K562 (cell line): ENCODE measurements at regions not wholly inside any gene's neighbourhood (a gene's known extent, or its start where the extent isn't known, plus 50 kb on each side); places are given as distances from the start of the nearest gene placed in this dataset.

Source experiments
- ATAC-seq: fragments of 200-7000 bp; cut with Tn5 transposase; 3 replicates; pipeline ENCODE4 v1.9.1; 2020; ENCODE audit warnings: moderate library complexity
- BruUV-seq: library from RNA; stranded (reverse); fragments of 400-500 nt; replicated peaks from 2 replicates; lab custom pipeline; 2021; lab: Mats Ljungman, UMichigan
- CTCF ChIA-PET: fragments of 300-600 bp; formaldehyde crosslinking; extraction: SDS; loops from one replicate; lab custom pipeline; 2021; ENCODE audit warnings: low intra/inter-chr PET ratio; lab: Yijun Ruan, JAX
- POLR2A ChIA-PET: fragments of 300-600, 350-650 bp; sonication (Branson Sonifier 250); formaldehyde crosslinking; extraction: SDS; loops from one replicate; lab custom pipeline; 2021; ENCODE audit warnings: antibody characterized with exemption, inconsistent platforms; lab: Yijun Ruan, JAX
- DNase-seq, 4 experiments: peaks; one replicate each; pipeline versions ENCODE4 v3.0.0 to v3.0.0-alpha.2; 2011 to 2018; ENCODE audit warnings: low spot score in 3 of 4, mixed read lengths in 3 of 4; ENCODE audit errors: extremely low read depth in 1 of 4
- FAIRE-seq: peaks from 2 replicates; lab custom pipeline; 2011; peaks lifted over from hg19 to GRCh38; lab: Jason Lieb, UNC
- H2AFZ ChIP-seq: 2 replicates; pipeline ENCODE4 v1.6.0; 2011; ENCODE audit warnings: low read depth, low read length, control low read depth, inconsistent platforms
- H3K27ac ChIP-seq: fragments of 200-600 bp; 3 replicates; pipeline ENCODE4 v1.8.0; 2011; ENCODE audit warnings: low read depth, mild to moderate bottlenecking, control low read depth, inconsistent platforms, low read length, moderate library complexity, mixed read lengths; ENCODE audit errors: extremely low read depth
- H3K27me3 ChIP-seq, 2 experiments: fragments of 300-600 bp in 1 of 2; 2 replicates in 1 of 2; 3 replicates in 1 of 2; pipeline versions ENCODE4 v1.6.0 to v1.8.0; 2011; ENCODE audit warnings: inconsistent platforms in 2 of 2, low read length in 2 of 2, mild to moderate bottlenecking in 1 of 2, mixed read lengths in 1 of 2, moderate library complexity in 1 of 2; ENCODE audit not compliant: control insufficient read depth in 2 of 2, insufficient read depth in 2 of 2
- H3K36me3 ChIP-seq: fragments of 300-600 bp; 3 replicates; pipeline ENCODE4 v1.8.0; 2011; ENCODE audit warnings: mild to moderate bottlenecking, low read length, inconsistent platforms; ENCODE audit not compliant: control insufficient read depth, insufficient read depth
- H3K4me1 ChIP-seq, 2 experiments: fragments of 200-600 bp in 1 of 2; replicated peaks in 1 of 2; 2 replicates in 1 of 2; 3 replicates in 1 of 2; pipeline versions ENCODE4 v1.5.1 to v1.8.0; 2011; ENCODE audit warnings: inconsistent platforms in 2 of 2, low read length in 2 of 2, mild to moderate bottlenecking in 1 of 2, mixed read lengths in 1 of 2, moderate library complexity in 1 of 2; ENCODE audit not compliant: control insufficient read depth in 2 of 2, insufficient read depth in 2 of 2
- H3K4me2 ChIP-seq: 2 replicates; pipeline ENCODE4 v1.6.1; 2011; ENCODE audit warnings: low read length, control low read depth, inconsistent platforms, mixed read lengths; ENCODE audit not compliant: insufficient read depth
- H3K4me3 ChIP-seq: fragments of 200-600 bp; sonication (generic), shearing (Covaris generic); 2 replicates; pipeline ENCODE4 v1.5.1; 2016; ENCODE audit warnings: control low read depth, inconsistent platforms
- H3K79me2 ChIP-seq: fragments of 200-600 bp; 3 replicates; pipeline ENCODE4 v1.8.0; 2011; ENCODE audit warnings: low read length, inconsistent platforms; ENCODE audit not compliant: control insufficient read depth, insufficient read depth
- H3K9ac ChIP-seq, 2 experiments: 2 replicates each; pipeline versions ENCODE4 v1.6.0 to v1.6.1; 2011; ENCODE audit warnings: low read depth in 2 of 2, low read length in 2 of 2, control low read depth in 1 of 2, inconsistent platforms in 1 of 2, mild to moderate bottlenecking in 1 of 2, mixed read lengths in 1 of 2; ENCODE audit not compliant: insufficient read depth in 1 of 2
- H3K9me1 ChIP-seq: one replicate; pipeline ENCODE4 v1.6.0; 2011; ENCODE audit warnings: inconsistent platforms, mild to moderate bottlenecking, low read length, moderate library complexity; ENCODE audit not compliant: control insufficient read depth, insufficient read depth
- H3K9me3 ChIP-seq: replicated peaks from 2 replicates; pipeline ENCODE4 v1.5.1; 2011; ENCODE audit warnings: low read depth, low read length, inconsistent platforms; ENCODE audit not compliant: control insufficient read depth, insufficient read depth
- H4K20me1 ChIP-seq: replicated peaks from 2 replicates; pipeline ENCODE4 v1.6.1; 2011; ENCODE audit warnings: low read length, inconsistent platforms, mixed read lengths; ENCODE audit not compliant: control insufficient read depth, insufficient read depth
- ELF1 ChIP-seq: fragments of 200-800 bp; sonication (Bioruptor generic); IDR thresholded peaks from 2 replicates; pipeline ENCODE4 v1.6.1; 2016; ENCODE audit warnings: missing genetic modification characterization, missing compliant biosample characterization
- L3MBTL2 ChIP-seq: fragments of 450-650 bp; IDR thresholded peaks from 2 replicates; pipeline ENCODE4 v1.6.1; 2016; ENCODE audit warnings: mild to moderate bottlenecking, moderate library complexity
- NFXL1 ChIP-seq: fragments of 450-650 bp; formaldehyde crosslinking; IDR thresholded peaks from 2 replicates; pipeline ENCODE4 v1.4.0; 2021; ENCODE audit warnings: mild to moderate bottlenecking
- PCBP1 ChIP-seq: fragments of 200-400 bp; formaldehyde crosslinking; IDR thresholded peaks from 2 replicates; pipeline ENCODE4 v1.6.1; 2018; ENCODE audit warnings: mild to moderate bottlenecking, low read depth, low read length; ENCODE audit not compliant: poor library complexity, severe bottlenecking
- SRSF7 ChIP-seq: fragments of 200-400 bp; formaldehyde crosslinking; optimal IDR thresholded peaks from 2 replicates; pipeline ENCODE3; 2017; ENCODE audit warnings: mild to moderate bottlenecking, low read depth, low read length
- WGBS: fragments of 100-300 bp; shearing (Covaris generic); methylation state at CpG from one replicate; pipeline ENCODE4 v1.1.6; 2016; ENCODE audit warnings: low coverage, mixed read lengths; ENCODE audit not compliant: insufficient coverage; ENCODE audit errors: missing lambda C conversion rate; 5-methylcytosine and 5-hydroxymethylcytosine counted together
- in situ Hi-C: fragments of 300-500 bp; cut with MboI; formaldehyde crosslinking; loops from 4 replicates; pipeline ENCODE4 v1.15.0; 2018; ENCODE audit warnings: inconsistent platforms, mixed read lengths
- intact Hi-C: fragments of 100-400 bp; cut with micrococcal nuclease; formaldehyde crosslinking; loops from 2 replicates; pipeline ENCODE4 v1.14.2; 2022
- TF ChIP-seq, protein P1 (sequence below): fragments of 250-450 bp; sonication (Bioruptor Pico); IDR thresholded peaks from 2 replicates; pipeline ENCODE4 v1.8.0; 2021; ENCODE audit warnings: mild to moderate bottlenecking, moderate library complexity
- TF ChIP-seq, protein P2 (sequence below): fragments of 450-650 bp; formaldehyde crosslinking; conservative IDR thresholded peaks from 2 replicates; pipeline ENCODE4 v1.4.0; 2022; ENCODE audit warnings: mild to moderate bottlenecking, missing genetic modification characterization
- TF ChIP-seq, protein P3 (sequence below): fragments of 250-450 bp; sonication (Bioruptor Pico); IDR thresholded peaks from 2 replicates; pipeline ENCODE4 v1.8.0; 2021; ENCODE audit warnings: moderate library complexity, mild to moderate bottlenecking, inconsistent platforms
- TF ChIP-seq, protein P4 (sequence below): sonication (generic); formaldehyde crosslinking; IDR thresholded peaks from 2 replicates; pipeline ENCODE4 v1.8.1; 2023; ENCODE audit warnings: mild to moderate bottlenecking, missing genetic modification reagents
- TF ChIP-seq, protein P5 (sequence below): fragments of 250-450 bp; sonication (Bioruptor Pico); IDR thresholded peaks from 2 replicates; pipeline ENCODE4 v1.8.0; 2022; ENCODE audit warnings: inconsistent platforms
- TF ChIP-seq, protein P6 (sequence below): conservative IDR thresholded peaks from 2 replicates; pipeline ENCODE4 v1.6.1; 2011; ENCODE audit warnings: low read depth, mild to moderate bottlenecking, low read length; ENCODE audit not compliant: control insufficient read depth

DNA sequence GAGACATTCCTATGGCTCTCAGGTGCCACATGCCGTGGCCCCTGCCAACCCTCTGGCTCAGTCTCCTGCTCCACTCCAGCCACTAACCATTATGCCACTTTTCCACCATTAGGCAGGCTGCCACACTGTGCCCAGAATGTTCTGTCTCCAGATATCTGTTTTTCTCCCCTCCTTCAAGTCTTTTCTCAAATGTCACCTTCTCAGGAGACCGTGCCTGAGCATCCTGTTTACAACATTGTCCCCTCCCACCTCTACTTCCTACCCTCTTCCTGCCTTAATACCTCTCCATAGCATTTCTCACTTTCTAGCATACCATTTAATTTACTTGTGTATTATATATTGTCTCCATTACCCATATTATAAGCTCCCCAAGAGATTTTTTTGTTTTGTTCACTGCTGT is 162.5 kb upstream of the LYZL2 start:
- Histone ChIP-seq H3K9me3 (no peaks in the 10 kb centered on the region), H3K79me2 (no peaks in the 10 kb centered on the region), H3K9me1 (no peaks in the 10 kb centered on the region), H3K27me3 (peaks cover 0 to 17% of the 10 kb centered on the region in 2 experiments; a peak in 2 of 5 replicates), H3K9ac (no peak overlapping the region), H3K27ac (no peak overlapping the region), H3K36me3 (no peaks in the 10 kb centered on the region), H2AFZ (no peak overlapping the region), H4K20me1 (no peaks in the 10 kb centered on the region), H3K4me3 (no peak overlapping the region), H3K4me1 (no peaks in the 10 kb centered on the region), H3K4me2 (no peak overlapping the region)
- FAIRE-seq, result no peak
- in situ Hi-C loops, result no loop called here
- BruUV-seq, result no TSS peak
- ATAC-seq, result no peak
- DNase-seq, result no peak
- intact Hi-C loops, result no loop called here
- ChIA-PET CTCF (no interaction called here), POLR2A (no interaction called here)
- WGBS, result 0% methylated on average over 2 of the region's 2 CpGs
- TF ChIP-seq SRSF7 (no peak), NFXL1 (no peak), PCBP1 (no peak), ELF1 (tag) (no peak), L3MBTL2 (no peak)
- TF ChIP-seq, protein P1, sequence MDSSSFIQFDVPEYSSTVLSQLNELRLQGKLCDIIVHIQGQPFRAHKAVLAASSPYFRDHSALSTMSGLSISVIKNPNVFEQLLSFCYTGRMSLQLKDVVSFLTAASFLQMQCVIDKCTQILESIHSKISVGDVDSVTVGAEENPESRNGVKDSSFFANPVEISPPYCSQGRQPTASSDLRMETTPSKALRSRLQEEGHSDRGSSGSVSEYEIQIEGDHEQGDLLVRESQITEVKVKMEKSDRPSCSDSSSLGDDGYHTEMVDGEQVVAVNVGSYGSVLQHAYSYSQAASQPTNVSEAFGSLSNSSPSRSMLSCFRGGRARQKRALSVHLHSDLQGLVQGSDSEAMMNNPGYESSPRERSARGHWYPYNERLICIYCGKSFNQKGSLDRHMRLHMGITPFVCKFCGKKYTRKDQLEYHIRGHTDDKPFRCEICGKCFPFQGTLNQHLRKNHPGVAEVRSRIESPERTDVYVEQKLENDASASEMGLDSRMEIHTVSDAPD (CRISPR knock-in tag), result no peak
- TF ChIP-seq, protein P2, sequence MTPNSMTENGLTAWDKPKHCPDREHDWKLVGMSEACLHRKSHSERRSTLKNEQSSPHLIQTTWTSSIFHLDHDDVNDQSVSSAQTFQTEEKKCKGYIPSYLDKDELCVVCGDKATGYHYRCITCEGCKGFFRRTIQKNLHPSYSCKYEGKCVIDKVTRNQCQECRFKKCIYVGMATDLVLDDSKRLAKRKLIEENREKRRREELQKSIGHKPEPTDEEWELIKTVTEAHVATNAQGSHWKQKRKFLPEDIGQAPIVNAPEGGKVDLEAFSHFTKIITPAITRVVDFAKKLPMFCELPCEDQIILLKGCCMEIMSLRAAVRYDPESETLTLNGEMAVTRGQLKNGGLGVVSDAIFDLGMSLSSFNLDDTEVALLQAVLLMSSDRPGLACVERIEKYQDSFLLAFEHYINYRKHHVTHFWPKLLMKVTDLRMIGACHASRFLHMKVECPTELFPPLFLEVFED, result no peak
- TF ChIP-seq, protein P3, sequence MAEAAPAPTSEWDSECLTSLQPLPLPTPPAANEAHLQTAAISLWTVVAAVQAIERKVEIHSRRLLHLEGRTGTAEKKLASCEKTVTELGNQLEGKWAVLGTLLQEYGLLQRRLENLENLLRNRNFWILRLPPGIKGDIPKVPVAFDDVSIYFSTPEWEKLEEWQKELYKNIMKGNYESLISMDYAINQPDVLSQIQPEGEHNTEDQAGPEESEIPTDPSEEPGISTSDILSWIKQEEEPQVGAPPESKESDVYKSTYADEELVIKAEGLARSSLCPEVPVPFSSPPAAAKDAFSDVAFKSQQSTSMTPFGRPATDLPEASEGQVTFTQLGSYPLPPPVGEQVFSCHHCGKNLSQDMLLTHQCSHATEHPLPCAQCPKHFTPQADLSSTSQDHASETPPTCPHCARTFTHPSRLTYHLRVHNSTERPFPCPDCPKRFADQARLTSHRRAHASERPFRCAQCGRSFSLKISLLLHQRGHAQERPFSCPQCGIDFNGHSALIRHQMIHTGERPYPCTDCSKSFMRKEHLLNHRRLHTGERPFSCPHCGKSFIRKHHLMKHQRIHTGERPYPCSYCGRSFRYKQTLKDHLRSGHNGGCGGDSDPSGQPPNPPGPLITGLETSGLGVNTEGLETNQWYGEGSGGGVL (CRISPR knock-in tag), result no peak
- TF ChIP-seq, protein P4, sequence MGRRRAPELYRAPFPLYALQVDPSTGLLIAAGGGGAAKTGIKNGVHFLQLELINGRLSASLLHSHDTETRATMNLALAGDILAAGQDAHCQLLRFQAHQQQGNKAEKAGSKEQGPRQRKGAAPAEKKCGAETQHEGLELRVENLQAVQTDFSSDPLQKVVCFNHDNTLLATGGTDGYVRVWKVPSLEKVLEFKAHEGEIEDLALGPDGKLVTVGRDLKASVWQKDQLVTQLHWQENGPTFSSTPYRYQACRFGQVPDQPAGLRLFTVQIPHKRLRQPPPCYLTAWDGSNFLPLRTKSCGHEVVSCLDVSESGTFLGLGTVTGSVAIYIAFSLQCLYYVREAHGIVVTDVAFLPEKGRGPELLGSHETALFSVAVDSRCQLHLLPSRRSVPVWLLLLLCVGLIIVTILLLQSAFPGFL (CRISPR knock-in tag), result no peak
- TF ChIP-seq, protein P5, sequence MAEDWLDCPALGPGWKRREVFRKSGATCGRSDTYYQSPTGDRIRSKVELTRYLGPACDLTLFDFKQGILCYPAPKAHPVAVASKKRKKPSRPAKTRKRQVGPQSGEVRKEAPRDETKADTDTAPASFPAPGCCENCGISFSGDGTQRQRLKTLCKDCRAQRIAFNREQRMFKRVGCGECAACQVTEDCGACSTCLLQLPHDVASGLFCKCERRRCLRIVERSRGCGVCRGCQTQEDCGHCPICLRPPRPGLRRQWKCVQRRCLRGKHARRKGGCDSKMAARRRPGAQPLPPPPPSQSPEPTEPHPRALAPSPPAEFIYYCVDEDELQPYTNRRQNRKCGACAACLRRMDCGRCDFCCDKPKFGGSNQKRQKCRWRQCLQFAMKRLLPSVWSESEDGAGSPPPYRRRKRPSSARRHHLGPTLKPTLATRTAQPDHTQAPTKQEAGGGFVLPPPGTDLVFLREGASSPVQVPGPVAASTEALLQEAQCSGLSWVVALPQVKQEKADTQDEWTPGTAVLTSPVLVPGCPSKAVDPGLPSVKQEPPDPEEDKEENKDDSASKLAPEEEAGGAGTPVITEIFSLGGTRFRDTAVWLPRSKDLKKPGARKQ, result no peak
- TF ChIP-seq, protein P6, sequence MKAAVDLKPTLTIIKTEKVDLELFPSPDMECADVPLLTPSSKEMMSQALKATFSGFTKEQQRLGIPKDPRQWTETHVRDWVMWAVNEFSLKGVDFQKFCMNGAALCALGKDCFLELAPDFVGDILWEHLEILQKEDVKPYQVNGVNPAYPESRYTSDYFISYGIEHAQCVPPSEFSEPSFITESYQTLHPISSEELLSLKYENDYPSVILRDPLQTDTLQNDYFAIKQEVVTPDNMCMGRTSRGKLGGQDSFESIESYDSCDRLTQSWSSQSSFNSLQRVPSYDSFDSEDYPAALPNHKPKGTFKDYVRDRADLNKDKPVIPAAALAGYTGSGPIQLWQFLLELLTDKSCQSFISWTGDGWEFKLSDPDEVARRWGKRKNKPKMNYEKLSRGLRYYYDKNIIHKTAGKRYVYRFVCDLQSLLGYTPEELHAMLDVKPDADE, result no peak
